Aorta (tissue), 5 donors: ENCODE measurements at regions not wholly inside any gene's neighbourhood (a gene's known extent, or its start where the extent isn't known, plus 50 kb on each side); places are given as distances from the start of the nearest gene placed in this dataset.
A peak's percentile ranks its signal among the peaks of the same experiment; 100 is the strongest.

Experiments used
- ATAC-seq: fragments of 200-7000 bp; cut with Tn5 transposase; one replicate; pipeline ENCODE4 v1.9.1; 2022; ENCODE audit warnings: moderate library complexity; ENCODE audit not compliant: low FRiP score
- DNase-seq, 2 donors: peaks; one replicate each; pipeline ENCODE4 v3.0.0-alpha.2; 2020
- H3K27ac ChIP-seq, 2 donors: one replicate each; pipeline ENCODE4 v1.5.1; 2013; ENCODE audit warnings: low read length in 2 of 2, mild to moderate bottlenecking in 2 of 2, moderate library complexity in 2 of 2, control low read depth in 1 of 2, inconsistent platforms in 1 of 2, low read depth in 1 of 2
- H3K27me3 ChIP-seq, 2 donors: one replicate each; pipeline ENCODE4 v1.6.1; 2013; ENCODE audit warnings: control low read depth in 1 of 2, low read length in 1 of 2, mild to moderate bottlenecking in 1 of 2, moderate library complexity in 1 of 2; ENCODE audit not compliant: insufficient read depth in 2 of 2, control insufficient read depth in 1 of 2
- H3K36me3 ChIP-seq, 2 donors: one replicate each; pipeline ENCODE4 v1.6.1; 2013; ENCODE audit warnings: control low read depth in 1 of 2, low read length in 1 of 2, mild to moderate bottlenecking in 1 of 2; ENCODE audit not compliant: insufficient read depth in 2 of 2, control insufficient read depth in 1 of 2
- H3K4me1 ChIP-seq, 2 donors: one replicate each; pipeline ENCODE4 v1.6.1; 2013; ENCODE audit warnings: low read length in 2 of 2, control low read depth in 1 of 2, mild to moderate bottlenecking in 1 of 2, moderate library complexity in 1 of 2; ENCODE audit not compliant: insufficient read depth in 2 of 2, control insufficient read depth in 1 of 2
- H3K4me3 ChIP-seq, 2 donors: one replicate each; pipeline ENCODE4 v1.5.1; 2013; ENCODE audit warnings: low read length in 2 of 2, control low read depth in 1 of 2, mild to moderate bottlenecking in 1 of 2
- H3K9me3 ChIP-seq: one replicate; pipeline ENCODE4 v1.6.1; 2013; ENCODE audit warnings: mild to moderate bottlenecking, low read length; ENCODE audit not compliant: control insufficient read depth
- WGBS, 2 donors: extraction: QIAGEN DNeasy Blood & Tissue Kit; methylation state at CpG; one replicate each; pipeline ENCODE4 v1.1.7; 2013; 5-methylcytosine and 5-hydroxymethylcytosine counted together
- intact Hi-C, 2 donors: fragments of 100-400 bp; cut with DNase I; formaldehyde crosslinking; loops; one replicate each; pipeline versions ENCODE4 v1.14.2 to v1.15.0; 2022
- donor health status: healthy with polysubstance abuse.
- donor health status: Bipolar disorder and iron deficiency.
- donor health status: DM: no; HTN: no; CAD: no.
- donor health status: DM: no; HTN: no; CAD: no.
- donor health status: DM: yes; HTN: yes; CAD: no.

DNA sequence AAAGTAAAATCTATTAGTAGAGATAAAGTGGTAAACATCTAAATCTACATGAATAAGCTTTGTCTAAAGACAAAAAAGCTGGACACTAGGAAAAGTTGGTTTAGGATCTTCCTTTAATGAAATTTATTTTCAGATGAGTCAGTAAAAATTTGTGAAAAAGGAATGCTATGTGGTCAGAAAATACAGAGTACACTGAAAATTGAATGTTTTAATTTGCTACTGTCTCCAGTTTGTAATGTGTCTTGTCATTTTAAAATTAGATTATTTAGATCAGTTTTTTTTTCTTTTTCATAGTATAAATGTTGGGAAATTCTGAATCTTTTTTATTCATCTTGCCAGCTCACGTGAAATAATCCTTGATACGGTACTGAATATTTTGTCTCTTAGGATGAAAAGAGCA is 56.9 kb downstream of the SLITRK6 start:
- no peak for ATAC-seq
- H3K9me3 ChIP-seq, result no peaks in the 10 kb centered on the region
- DNase-seq, result no peak

DNA sequence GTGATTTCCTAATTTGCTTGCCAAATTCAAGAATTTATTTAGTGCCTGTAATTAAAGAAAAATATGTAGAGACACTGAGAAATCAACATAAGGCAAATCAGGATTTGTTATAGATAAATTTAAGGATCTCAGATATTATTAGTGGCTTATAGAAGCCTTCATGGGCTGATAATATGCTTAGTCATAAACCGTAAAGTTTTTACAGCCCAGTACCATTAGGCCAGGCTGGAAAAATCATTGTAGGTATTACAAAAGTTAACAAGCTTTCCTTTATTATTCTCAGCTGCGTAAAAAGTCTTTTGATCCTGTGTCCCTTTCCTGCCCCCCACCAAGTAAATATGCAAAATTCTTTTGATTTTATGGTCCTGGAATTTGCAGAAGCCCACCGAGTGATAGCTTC is 58.2 kb downstream of the SLITRK6 start:
- DNase-seq (no peak), ATAC-seq (no peak)
- Histone ChIP-seq H3K4me1 (no peaks in the 10 kb centered on the region), H3K4me3 (no peak overlapping the region), H3K36me3 (no peaks in the 10 kb centered on the region), H3K27ac (no peak overlapping the region), H3K27me3 (no peaks in the 10 kb centered on the region), H3K9me3 (no peaks in the 10 kb centered on the region)
- WGBS, 2 donors, result 78 to 83% methylated on average over 3 of the region's 3 CpGs
- intact Hi-C loops, result no loop called here

More for the DNA sequence above, 56.9 kb downstream of the SLITRK6 start:
- H3K4me3 ChIP-seq, result no peak overlapping the region
- intact Hi-C loops, result no loop called here
- H3K36me3 ChIP-seq, result no peaks in the 10 kb centered on the region
- WGBS, 2 donors, result 0 to 1% methylated on average over 2 of the region's 2 CpGs
- H3K27me3 ChIP-seq, result no peaks in the 10 kb centered on the region
- H3K27ac ChIP-seq, result no peak overlapping the region
- no peaks in the 10 kb centered on the region for H3K4me1 ChIP-seq

DNA sequence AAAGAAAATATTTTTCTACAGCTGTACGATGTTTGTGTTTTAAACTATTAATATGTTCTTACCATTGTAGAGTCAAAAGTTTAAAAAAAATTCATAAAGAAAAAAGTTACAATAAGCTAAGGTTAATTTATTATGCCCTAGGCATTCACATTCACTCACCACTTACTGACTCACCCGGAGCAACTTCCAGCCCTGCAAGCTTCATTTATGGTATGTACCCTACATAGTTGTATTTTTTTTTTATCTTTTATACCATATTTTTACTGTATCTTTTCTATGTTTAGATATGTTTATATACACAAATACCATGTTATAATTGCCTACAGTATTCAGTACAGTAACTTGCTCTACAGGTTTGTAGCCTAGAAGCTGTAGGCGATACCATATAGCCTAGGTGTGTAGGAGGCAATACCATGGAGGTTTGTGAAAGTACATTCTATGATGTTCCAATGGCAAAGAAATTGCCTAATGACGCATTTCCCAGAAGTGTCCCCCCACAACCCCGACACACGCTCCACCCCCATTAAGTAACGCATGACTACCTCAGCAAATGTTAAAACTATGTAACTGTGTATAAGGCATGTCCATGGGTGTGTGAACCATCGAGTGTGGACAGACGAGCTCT is 60.4 kb downstream of the SLITRK6 start:
- Histone ChIP-seq H3K4me3 (no peak overlapping the region), H3K27me3 (no peaks in the 10 kb centered on the region), H3K27ac (no peak overlapping the region), H3K4me1 (no peaks in the 10 kb centered on the region), H3K36me3 (no peaks in the 10 kb centered on the region), H3K9me3 (no peaks in the 10 kb centered on the region)
- ATAC-seq (no peak), DNase-seq (no peak)
- 57 to 61% methylated on average over 9 of the region's 9 CpGs for WGBS, 2 donors
- intact Hi-C loops, result no loop called here

DNA sequence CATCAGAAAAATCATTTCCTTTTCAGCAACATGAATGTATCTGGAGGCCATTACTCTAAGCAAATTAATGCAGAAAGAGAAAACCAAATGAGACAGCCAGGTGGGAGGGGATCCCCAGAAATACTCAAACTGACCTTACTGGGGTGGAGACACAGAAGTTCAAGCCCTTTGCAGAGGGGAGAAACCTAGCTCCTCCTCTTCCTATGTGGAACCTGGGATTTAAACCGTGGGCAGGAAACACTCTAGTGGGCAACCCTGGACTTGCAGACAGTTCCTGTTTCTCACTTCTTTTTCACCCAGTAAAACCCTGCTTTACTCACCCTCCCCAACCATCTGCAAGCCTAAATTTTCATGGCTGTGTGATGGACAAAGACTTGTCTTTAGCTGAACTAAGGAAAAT is 61.3 kb downstream of the SLITRK6 start:
- H3K27ac ChIP-seq, result no peak overlapping the region
- 85 to 87% methylated on average over 1 of the region's 1 CpG for WGBS, 2 donors

DNA sequence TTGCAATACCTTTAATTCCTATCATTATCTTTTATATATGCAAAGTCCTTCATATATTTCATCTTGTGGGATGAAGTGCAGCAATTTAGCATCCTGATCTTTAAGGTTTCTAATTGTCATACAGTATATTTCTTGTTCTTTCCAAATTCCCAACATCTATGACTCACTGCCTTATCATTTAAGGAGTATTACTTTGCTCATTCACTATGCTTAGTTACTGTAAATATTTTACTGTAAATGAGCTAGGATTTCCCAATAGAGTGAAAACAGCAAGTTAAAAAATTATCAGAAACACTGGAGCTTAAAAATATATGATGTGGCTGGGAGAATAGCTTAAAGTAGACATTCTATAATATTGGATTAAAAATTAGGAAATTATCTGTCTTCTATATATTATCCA is 69.9 kb downstream of the SLITRK6 start:
- intact Hi-C loops, result no loop called here
- no peak overlapping the region for H3K4me3 ChIP-seq
- H3K36me3 ChIP-seq, result no peaks in the 10 kb centered on the region
- DNase-seq (no peak), ATAC-seq (no peak)
- H3K4me1 ChIP-seq, result no peaks in the 10 kb centered on the region
- H3K27ac ChIP-seq, result no peak overlapping the region
- no peaks in the 10 kb centered on the region for H3K27me3 ChIP-seq
- no peaks in the 10 kb centered on the region for H3K9me3 ChIP-seq

More for the DNA sequence above, 61.3 kb downstream of the SLITRK6 start:
- intact Hi-C loops, result no loop called here
- Histone ChIP-seq H3K36me3 (no peaks in the 10 kb centered on the region), H3K27me3 (no peaks in the 10 kb centered on the region), H3K9me3 (no peaks in the 10 kb centered on the region), H3K4me3 (no peak overlapping the region), H3K4me1 (no peaks in the 10 kb centered on the region)
- ATAC-seq, result no peak
- no peak for DNase-seq

DNA sequence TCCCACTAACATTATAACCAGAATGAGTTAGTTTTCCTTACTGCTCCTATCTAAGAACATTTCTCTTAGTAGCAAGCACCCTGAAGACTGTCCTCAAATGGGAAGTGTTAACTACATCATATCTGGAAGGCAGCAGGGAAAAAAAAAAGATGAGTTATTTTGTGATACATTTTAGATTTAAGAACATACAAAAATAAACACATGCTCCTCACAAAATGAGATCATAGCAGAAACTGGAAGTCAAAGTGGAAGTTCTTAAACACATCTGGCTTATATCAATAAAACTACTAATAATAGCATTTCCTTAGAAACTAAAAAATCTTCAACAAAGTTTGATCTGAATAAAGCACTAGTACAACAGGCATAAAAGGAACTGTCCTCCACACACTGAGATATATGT is 70.4 kb downstream of the SLITRK6 start:
- no peak for DNase-seq
- H3K27me3 ChIP-seq, result no peaks in the 10 kb centered on the region
- no peak for ATAC-seq
- no peak overlapping the region for H3K27ac ChIP-seq
- no peaks in the 10 kb centered on the region for H3K36me3 ChIP-seq
- H3K4me3 ChIP-seq, result no peak overlapping the region
- intact Hi-C loops, result no loop called here
- H3K4me1 ChIP-seq, result no peaks in the 10 kb centered on the region
- no peaks in the 10 kb centered on the region for H3K9me3 ChIP-seq

DNA sequence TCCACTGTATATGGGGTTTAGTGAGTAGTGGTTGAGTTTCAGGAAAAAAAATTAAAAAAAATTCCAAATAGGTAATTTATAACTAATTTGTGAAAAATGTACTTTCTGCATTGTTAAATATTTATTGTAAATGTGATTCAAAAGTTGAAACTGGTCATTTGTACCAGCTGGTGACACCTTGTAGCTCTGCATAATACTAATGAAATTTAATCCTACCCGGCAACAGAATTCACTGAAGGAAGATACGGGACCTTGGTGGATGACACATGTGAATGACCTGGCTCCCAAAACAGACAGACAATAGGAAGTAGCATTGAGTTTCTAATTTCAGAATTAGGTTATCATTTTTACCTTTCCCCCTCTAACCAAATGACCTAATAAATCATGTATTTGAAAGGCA is 73.8 kb downstream of the SLITRK6 start:
- no peaks in the 10 kb centered on the region for H3K27me3 ChIP-seq
- 90 to 95% methylated on average over 2 of the region's 2 CpGs for WGBS, 2 donors
- H3K4me3 ChIP-seq, result no peak overlapping the region
- DNase-seq (no peak), ATAC-seq (no peak)
- H3K36me3 ChIP-seq, result no peaks in the 10 kb centered on the region
- no peak overlapping the region for H3K27ac ChIP-seq
- no peaks in the 10 kb centered on the region for H3K4me1 ChIP-seq
- H3K9me3 ChIP-seq, result no peaks in the 10 kb centered on the region
- intact Hi-C loops, result no loop called here

DNA sequence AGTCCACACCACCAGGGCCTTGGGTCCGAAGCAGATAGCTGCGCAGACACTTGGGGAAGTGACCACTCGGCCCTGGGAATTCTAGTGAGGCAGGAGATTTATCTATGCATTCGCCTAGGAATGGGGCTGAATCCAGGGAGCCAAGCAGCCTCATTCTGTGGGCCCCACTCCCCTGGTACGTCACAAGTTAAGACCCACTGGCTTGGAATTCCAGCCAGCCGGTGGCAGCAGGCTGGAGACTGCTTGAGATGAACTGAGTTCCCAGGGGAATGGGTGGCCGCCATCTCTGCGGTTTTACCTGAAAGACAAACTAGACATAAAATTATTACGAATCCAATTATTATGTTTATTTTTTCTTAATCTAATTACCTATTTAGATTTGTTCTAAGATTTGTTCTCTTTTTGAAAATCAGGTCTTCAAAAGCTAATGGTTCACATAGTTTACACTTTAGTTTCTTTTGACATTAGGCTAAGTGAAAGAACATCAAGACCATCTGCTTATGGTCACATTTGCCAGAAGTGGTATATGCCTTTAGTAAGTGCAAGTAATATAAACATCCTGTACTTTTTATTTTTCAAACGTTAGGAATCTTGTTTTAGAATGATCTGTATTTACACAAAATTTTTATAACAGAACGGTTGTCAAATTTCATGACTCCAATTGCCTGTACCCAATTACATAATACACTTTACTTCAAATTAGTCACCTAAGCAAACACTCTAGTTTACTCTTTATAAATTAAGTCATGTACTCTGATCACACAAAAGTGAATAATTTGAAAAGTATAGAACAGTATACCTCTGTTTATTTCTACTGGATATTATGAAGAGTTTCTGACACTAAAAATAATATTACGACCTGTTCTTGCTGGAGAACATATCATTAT is 74.4 kb downstream of the SLITRK6 start:
- Histone ChIP-seq H3K4me1 (no peaks in the 10 kb centered on the region), H3K4me3 (no peak overlapping the region), H3K27ac (no peak overlapping the region), H3K27me3 (no peaks in the 10 kb centered on the region), H3K9me3 (no peaks in the 10 kb centered on the region), H3K36me3 (no peaks in the 10 kb centered on the region)
- DNase-seq, result peak in 1 of 2 donors; percentile 21
- no peak for ATAC-seq
- 78 to 81% methylated on average over 12 of the region's 12 CpGs for WGBS, 2 donors
- intact Hi-C loops, result no loop called here

DNA sequence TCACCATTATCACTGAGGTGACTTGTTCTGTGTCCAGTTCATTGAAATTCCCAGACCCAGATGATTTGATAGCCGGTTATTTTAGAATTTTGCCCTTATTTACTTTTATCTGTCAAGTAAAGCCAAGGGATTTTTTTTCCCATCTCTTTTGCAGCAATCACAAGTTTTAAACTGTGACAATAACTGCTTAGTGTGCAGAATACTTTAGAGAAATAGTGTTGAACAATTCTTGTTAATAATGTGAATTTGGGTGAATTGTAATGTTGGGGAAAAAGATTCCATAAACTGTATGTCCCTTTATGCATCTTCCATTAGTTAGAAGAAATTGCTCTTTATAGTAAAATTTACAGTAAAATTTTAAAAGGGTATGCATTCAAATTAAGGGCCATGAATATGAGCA is 79.5 kb downstream of the SLITRK6 start:
- DNase-seq (no peak), ATAC-seq (no peak)
- no peak overlapping the region for H3K27ac ChIP-seq
- no peak overlapping the region for H3K4me3 ChIP-seq
- H3K27me3 ChIP-seq, result no peaks in the 10 kb centered on the region
- H3K36me3 ChIP-seq, result no peaks in the 10 kb centered on the region
- WGBS, 2 donors, result 81 to 87% methylated on average over 1 of the region's 1 CpG
- intact Hi-C loops, result no loop called here
- no peaks in the 10 kb centered on the region for H3K4me1 ChIP-seq
- no peaks in the 10 kb centered on the region for H3K9me3 ChIP-seq
